NCI-H446 (cell line): ENCODE measurements at regions not wholly inside any gene's neighbourhood (a gene's known extent, or its start where the extent isn't known, plus 50 kb on each side); places are given as distances from the start of the nearest gene placed in this dataset.
A peak's percentile ranks its signal among the peaks of the same experiment; 100 is the strongest.

Source experiments
- DNase-seq, 2 experiments: peaks; one replicate each; lab custom pipeline; 2025; lab: John Stamatoyannopoulos, UW

DNA sequence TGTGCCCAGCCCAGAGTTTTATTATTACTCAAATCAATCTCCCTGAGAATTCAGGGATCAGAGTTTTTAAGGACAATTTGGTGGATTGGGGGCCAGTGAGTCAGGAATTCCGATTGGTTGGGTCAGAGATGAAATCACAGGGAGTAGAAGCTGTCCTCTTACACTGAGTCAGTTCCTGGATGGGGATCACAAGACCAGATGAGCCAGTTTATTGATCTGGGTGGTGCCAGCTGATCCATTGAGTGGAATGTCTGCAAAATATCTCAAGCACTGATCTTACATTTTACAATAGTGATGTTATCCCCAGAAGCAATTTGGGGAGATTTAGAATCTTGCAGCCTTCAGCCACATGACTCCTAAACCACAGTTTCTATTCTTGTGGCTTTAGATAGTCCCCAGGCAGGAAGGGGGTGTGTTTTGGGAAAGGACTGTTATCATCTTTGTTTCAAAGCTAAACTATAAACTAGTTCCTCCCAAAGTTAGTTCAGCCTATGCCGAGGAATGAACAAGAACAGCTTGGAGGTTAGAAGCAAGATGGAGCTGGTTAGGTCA, 89.1 kb upstream of the CNOT2 start:
- DNase-seq = no peak

DNA sequence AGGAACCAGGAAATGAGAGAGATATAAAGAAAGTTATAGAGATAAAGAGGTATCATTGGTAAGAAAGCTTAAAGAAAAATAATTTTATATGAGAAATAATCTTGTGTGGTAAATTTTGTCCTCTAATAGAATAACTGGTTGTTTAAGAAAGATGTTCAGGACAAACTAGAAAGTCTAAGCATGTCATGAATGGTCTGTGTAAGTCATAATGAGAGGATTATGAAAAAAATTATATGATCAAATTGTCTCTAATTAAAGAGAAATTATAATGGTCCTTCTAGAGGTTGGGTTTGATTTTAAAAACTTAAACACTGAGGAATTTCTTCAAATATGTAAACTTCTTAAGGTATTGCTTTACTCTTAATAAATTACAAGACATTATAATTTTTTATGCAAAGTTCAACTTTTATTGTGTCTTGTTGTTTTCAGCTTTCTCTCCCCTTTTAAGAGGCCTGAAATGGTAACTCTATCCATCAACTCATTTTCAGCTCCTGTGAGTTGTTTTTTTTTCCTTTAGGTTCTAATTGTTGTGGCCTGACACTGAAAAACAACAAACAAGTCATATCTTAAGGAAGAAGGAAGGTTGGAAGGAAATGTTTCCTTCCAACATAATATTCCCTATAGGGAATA, 88.2 kb upstream of the CNOT2 start:
- no peak for DNase-seq

DNA sequence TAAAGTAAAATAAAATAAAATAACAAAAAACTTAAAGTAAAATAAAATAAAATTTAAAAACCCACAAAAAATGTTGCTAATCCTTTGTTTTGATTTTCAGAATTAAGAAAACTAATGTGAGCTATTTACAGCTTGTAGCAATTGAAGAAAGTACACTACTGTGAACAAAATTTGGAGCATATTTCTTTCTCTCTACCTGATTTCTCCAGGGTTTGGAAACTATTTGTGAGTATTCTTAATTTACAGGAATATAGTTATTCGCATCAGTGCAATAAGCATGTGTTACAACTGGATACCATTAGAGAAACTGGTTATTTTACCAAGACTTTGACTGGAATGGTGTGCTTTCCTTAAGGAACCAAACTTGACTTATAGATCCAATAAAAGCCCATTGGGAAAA, 86.1 kb upstream of the CNOT2 start:
- DNase-seq = no peak

DNA sequence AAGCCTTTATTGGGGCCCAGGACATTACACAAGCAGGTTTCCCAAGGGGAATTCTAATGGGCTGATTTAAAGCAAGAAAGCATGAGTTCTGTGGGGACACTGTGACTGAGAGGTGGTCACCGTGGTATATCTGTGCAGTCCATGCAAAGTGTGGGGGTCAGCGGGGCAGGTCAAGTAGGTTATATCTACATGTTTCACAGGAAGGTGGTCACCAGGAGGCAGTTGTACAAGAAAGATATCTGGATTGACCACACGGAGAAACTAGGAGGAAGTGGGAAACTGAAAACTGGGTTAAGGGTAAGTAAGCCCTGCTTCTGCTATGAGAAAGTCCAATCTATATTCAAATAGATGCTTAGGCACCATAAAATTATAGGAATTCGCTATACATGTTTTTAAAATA, 77.8 kb upstream of the CNOT2 start:
- DNase-seq = no peak

DNA sequence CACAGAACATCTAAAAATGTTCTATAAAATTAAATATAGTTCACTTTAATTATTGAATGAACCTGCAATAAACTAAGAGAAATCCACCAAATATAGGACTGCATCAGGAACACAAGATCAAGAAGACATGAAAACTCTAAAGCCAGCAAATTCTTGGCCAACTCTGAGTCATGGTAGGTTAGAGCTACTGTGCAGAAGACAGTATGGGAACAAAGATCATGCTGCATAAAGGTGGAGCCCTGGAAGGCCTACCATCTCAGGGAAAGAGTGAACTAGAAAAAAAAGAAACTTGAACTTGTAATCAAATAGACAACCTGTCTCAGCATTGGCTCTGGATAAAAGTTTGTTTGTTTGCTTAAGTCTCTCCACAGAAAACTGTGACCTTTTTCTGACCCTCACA, 66.9 kb upstream of the CNOT2 start:
- DNase-seq = no peak

DNA sequence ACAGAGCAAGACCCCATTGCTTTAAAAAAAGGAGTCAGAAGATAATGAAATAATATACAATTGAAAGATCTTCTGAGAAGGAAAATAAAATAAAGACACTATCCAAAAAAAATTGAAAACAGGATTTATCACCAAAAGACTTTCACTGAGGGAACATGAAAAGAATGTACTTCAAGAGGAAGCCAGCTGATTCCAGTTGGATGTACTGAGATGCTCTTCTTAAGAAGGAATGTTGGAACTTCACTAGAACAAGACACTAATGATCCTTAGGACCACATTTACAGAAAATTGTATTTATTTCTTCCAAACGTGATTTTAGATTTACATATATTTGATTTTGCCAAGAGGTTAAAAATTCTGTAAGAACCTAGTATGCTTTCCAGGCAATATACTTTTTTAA, 65.6 kb upstream of the CNOT2 start:
- no peak for DNase-seq

DNA sequence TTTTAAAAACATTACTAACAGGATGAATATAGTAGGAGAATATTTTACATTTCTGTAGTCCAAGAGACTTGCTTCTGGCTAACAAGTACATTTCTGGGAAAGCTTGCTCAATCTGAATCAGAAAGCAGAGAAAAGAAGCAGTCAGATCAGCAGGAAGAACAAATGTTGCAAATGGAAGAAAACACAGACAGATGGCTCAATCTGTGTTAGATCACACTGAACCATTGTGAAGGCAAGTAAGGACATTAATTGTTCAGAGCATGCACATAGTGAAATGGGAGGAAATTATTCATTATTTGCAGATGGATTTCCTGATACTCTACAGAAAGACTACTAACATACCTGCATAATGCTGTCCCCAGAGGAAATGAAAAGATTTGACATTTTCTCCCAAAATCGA, 65.2 kb upstream of the CNOT2 start:
- DNase-seq = peak in 1 of 2 experiments; percentile 76

DNA sequence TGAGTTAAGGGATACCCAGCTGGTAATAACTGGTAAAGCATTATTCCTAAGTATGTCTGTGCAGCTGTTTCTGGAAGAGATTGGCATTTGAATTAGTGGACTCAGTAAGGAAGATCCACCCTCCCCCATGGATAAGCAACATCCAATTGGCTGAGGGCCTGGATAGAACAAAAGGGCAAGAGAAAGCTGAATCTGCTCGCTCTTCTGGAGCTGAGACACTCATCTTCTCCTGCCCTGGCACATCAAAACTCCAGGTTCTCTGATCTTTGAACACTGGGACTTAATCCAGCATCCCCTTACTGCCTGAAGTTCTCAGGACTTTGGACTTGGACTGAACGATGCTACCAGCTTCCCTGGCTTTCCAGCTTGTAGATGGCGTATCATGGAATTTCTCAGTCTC, 63.1 kb upstream of the CNOT2 start:
- peak; percentile 57 to 94 for DNase-seq

DNA sequence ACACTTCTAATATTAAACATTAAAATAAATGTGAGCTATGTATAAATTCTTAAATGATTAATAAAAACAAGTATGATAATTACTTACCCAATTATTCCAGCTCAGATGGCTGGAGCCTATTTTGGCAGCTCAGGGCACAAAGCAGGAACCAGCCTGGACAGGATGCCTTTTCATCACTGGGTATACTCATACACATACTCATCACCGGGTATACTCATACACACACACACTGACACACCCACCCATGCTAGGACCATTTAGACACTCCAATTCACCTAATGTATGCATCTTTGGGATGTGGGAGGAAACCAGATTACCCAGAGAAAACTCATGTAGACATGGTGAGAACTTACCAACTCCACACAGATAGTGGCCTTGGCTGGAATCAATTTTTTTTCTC, 57.9 kb upstream of the CNOT2 start:
- DNase-seq = peak in 1 of 2 experiments; percentile 24

DNA sequence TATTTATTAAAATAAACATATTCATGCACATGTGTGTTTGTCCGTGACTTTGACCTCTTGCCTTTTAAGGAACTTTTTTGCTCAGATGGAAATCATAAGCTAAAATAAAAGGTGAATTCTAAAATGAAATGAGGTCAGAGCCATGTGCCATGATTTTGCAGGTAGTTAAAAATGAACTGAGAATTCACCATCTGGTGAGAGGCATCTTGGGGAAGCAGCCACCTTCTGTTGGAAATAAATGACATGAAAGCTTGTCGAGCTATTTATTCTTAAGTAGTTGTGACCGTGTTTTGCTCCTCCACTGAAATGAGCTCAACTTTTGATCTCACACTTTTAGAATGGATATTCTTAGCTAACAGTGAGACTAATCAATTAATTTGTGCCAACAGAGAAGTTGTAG, 56.8 kb upstream of the CNOT2 start:
- no peak for DNase-seq

DNA sequence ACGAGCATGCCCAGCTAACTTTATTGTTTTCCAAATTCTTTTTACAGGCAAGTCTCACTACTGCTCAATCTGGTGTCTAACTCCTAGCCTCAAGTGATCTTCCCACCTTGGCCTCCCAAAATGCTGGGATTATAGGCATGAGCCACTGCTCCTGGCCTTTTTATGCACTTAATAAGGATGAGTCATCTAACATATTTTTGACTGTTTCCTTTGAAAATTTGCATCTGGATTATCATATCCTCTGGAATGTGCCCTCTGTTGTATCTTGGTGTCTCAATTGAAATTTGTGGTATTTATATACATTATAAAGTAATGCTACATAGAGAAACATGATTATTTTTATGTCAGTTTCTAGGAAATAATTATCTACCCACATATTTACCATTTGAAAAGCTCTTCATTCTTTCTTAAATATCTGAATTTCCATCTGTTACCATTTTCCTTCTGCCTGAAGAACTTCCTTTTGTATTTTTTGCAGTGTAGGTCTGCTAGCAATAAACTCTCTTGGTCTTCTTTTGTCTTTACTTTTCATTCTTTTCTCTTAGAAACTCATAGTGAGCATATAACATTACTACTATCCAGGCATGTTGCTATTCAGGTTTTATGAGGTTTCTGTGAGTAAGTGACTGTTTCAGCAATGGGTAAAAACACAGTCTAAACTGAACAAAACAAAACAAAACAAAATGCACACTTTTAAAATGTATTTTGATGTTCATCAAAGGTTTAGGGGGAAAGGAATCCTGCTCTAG, 52.8 kb upstream of the CNOT2 start:
- DNase-seq = no peak
